HG02943 (cell line): ENCODE measurements at regions not wholly inside any gene's neighbourhood (a gene's known extent, or its start where the extent isn't known, plus 50 kb on each side); places are given as distances from the start of the nearest gene placed in this dataset.
"Not testable (repeated sequence)": the region's sequence is repeated elsewhere in the genome, so short reads cannot be mapped to it uniquely, and the experiment has no call there.

Experiments used
- ATAC-seq: cut with Tn5 transposase; IDR thresholded peaks from one replicate; pipeline ENCODE4 v1.9.1; 2021; ENCODE audit warnings: mild to moderate bottlenecking, low read depth, moderate library complexity; ENCODE audit not compliant: unreplicated experiment

DNA sequence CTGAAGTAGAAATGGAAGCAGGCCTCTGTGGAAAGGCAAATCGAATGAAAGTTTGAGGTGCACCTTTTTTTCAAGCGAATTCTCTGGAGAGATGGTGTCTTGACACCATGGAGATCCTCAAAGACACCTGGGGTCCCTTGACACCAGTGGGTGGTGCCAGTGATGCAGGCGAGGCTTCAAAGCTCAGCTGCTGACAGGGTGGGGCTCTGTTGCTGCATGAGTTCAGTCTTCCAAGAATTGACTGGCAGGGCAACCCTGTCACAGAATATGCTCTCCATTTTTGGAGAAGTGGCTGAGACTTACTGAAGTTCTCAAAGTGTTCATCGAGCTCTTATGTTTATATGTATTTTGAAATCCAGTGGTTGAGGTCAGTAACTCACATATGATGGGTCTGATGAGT, 1741.6 kb downstream of the SPATA31A7 start:
- not testable (repeated sequence) for ATAC-seq

DNA sequence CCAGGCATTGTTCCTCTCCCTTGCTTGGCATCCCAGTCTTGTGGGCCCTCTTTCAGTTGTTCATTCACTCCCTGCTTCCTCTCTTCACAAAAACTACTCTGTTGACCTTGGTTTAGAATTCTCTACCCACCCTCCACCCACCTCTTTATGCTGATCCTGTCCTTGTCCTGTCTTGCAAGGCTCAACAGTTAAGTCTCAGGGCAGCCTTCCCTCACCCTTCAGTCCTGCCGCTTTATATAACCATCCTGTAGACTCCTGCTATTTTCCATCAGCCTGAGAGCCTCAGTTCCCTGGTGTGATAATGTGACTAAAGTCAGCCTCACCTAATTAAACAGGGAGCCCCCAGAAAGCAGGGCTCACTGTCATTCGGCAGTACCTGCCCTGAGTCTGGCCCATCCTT, 1763.0 kb downstream of the SPATA31A7 start:
- ATAC-seq: not testable (repeated sequence)
